SIG-M5 treated with dmso at 0.1 percent for 504 hours (cell line): ENCODE measurements at regions not wholly inside any gene's neighbourhood (a gene's known extent, or its start where the extent isn't known, plus 50 kb on each side); places are given as distances from the start of the nearest gene placed in this dataset.
A peak's percentile ranks its signal among the peaks of the same experiment; 100 is the strongest.
"Not testable (repeated sequence)": the region's sequence is repeated elsewhere in the genome, so short reads cannot be mapped to it uniquely, and the experiment has no call there.

ENCODE experiments used
- DNase-seq: peaks from one replicate; lab custom pipeline; 2025; ENCODE audit not compliant: unreplicated experiment; lab: John Stamatoyannopoulos, UW

DNA sequence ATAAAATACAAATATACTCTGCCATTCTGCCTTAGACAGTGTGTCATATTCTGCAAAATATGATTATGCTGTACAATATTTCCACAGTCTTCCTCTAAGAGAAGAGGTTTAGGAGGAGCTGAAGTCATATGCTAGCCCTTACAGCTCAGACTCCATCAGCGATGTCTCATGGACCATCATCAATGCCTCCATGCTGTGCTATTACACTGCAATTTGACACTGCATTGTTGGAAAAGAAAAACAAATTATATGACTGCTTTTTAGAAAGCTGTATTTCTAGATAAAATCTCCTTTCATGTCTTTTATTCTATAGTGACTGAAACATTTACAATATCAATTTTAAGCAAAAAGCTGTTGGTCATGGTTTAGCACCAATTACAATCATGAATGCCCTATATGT, 1089.4 kb upstream of the MIR17HG start:
- no peak for DNase-seq

DNA sequence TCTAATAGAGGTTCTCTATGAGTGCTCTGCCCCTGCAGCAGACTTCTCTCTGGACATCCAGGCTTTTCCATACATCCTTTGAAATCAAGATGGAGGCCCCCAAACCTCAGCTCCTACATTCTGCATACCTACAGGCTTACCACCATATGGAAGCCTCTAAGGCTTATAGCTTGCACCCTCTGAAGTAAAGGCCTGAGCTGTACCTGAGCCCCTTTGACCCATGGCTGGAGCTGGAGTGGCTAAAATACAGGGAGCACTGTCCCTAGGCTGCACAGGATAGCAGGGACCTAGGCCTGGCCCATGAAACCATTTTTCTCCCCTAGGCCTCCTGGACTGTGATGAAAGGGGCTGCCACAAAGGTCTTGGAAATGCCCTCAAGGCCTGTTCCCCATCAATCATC, 1086.1 kb upstream of the MIR17HG start:
- DNase-seq = no peak

DNA sequence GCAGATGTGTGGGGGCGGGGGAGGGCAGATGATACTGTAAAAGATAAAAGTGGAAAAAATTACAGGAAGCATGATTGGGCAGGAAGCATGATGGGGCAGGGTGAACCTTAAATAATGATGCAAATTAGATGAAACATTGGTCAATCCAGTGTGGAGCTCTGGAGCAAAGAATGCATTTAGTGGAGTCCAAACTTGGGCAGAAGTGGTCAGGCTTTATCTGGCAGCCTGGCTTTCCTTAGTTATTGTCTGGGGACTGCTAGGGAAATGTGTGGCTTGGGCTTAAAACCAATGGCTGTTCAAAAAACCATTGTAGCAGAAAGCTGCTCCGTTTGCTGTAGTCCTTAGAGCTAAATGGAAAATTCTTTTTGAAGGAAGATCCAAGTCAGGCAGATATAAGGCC, 1077.3 kb upstream of the MIR17HG start:
- DNase-seq = no peak

DNA sequence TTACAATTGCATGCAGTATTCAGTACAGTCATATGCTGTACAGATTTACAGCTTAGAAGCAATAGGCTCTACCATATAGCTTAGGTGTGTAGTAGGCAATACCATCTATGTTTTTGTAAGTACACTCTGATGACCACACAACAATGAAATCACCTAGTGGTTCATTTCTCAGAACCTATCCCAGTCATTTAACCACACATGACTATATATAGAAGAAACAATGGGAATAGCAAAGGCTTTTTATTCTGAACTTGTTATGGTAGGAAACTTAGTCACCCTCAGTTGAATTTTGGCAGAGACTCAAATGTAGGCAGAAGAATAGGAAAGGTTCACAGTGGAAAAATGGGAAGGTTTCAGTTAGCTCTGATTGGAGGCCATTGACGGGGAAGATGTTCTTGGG, 1075.1 kb upstream of the MIR17HG start:
- DNase-seq = no peak

DNA sequence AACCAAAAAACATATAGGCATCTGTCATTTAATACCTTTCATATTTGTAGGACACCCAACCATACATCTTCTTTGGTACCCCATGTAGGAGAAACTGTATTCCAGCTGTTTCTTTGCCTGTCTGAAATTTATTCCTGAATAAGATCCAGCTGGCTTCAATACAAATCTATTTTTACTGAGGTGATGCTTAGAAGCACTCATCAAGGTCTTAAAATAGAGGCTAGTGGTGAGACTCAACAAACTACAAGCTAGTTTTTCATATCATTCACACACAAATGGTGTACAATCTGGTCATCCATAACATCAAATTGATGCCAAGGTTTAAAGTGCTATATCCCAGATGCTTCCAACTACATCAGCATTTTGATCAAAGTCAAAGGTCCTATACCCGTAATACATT, 1071.3 kb upstream of the MIR17HG start:
- no peak for DNase-seq

DNA sequence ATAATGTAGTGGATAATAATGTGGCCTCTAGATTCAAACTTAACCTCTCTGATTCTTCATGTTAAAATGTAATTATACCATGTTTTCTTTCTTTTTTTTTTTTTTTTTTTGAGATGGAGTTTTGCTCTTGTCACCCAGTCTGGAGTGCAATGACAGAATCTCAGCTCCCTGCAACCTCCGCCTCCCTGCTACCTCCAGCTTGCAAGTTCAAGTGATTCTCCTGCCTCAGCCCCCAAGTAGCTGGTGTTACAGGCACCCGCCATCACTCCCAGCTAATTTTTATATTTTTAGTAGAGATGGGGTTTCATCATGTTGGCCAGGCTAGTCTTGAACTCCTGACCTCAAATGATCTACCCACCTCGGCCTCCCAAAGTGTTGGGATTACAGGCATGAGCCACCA, 1069.3 kb upstream of the MIR17HG start:
- DNase-seq = not testable (repeated sequence)

DNA sequence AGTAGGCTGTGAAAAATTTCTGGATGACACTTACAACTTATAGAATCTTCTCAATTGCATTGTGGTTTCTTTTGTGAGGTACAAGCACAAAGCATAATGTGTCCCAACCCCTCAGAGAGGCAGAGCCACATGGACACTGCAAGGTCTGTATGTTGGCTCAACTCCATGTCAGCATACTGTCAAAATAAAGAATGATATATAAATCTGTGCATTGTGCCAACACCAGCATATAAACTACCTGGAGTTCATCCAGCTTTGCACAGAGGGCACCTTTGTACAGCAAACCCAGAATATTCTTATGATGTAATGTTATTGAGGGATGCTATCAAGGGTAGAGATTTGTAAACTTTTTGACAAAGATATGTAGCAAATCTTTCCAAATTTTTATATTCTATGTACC, 1065.8 kb upstream of the MIR17HG start:
- DNase-seq = no peak

DNA sequence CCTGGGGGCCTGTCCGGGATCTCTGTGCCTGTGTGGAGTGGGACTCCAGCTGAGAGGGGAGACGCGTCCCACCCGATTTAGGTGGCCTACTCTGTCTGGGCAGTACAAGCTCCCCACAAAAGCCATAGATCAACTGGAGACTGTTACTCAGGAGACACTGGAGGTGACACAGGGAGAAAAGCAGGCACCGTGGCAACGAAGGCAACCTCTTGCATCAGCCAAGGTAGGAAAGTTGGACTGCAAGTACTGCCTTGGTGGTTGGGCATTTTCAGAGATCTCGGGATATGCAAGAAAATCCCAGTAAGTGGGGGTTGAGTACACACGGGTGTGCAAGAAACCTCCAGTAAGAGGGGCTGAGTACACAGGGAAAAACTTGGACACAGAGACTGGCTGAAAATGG, 1060.0 kb upstream of the MIR17HG start:
- no peak for DNase-seq

- peak; percentile 49 for DNase-seq
Observed at GRCh38 chr13:90293793-90294361, 1053.6 kb upstream of the MIR17HG start.

- no peak for DNase-seq
Observed at GRCh38 chr13:90299238-90299637, 1048.2 kb upstream of the MIR17HG start.

DNA sequence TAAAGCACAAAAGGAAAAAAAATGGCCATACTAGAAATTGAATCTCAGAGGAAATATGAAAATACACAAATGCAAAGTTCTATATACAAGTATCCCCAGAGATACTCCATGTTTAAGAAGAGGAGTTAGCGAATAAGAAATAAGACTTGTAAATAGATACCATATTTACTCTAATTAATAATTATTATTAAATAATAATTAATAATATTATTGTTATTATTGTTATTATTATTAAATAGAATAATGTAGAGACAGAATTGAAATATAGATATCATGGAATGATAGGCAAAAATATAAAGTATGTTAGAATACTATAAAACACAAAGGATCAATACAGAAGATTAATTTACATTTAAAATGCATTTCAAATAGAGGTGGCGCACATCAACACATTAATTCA, 1047.5 kb upstream of the MIR17HG start:
- DNase-seq = no peak

DNA sequence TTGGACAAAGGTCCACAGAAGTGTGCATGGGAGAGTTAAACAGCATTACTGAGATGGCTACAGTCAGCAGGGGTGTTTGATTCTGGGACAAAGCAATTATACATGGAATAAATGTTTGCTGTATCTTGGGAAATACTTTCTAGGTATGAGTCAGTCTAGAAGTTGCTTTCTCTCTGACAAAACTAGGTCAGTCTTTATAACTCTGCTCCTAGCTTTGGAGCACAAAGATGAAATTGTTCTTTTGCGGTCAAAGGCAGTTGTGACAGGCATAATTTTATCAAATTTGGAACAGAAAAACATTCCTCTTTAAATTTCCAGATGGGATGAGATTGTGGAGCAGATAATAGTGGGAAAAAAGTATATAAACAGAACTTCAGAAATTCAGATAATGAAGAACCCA, 1045.4 kb upstream of the MIR17HG start:
- DNase-seq = no peak

DNA sequence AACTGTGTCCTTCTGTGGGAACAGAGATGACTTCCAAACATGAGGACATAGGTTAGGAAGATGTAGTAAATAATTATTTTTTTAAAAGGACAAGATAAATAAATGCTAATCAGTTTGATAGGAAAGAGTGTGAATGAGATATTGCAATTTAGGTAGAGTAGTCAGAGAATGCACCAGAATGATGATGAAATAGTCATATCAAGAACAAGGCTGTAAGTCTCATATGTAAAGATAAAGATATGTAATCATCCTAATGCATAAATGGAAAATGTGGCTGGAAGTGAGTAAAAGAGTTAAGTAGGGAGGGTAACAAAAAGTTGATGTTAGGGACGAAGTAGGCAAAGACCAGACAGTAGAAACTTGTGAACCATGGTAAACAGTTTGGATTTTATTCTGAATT, 1041.7 kb upstream of the MIR17HG start:
- DNase-seq = no peak

DNA sequence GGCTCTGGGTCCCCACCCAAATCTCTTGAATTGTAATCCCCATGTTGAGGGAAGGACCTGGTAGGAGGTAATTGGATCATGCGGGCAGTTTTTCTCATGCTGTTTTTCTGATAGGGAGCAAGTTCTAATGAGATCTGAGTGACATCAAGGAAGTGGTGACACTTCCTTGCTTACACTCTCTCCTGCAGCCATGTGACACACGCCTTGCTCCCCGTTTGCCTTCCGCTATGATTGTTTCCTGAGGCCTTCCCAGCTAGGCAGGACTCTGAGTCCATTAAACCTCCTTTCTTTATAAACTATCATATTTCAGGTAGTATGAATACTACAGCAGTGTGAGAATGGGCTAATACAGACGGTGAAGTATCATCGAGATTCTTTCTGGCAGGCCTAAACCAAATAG, 1040.4 kb upstream of the MIR17HG start:
- no peak for DNase-seq

GRCh38 chr13:90308249-90308648, 1039.2 kb upstream of the MIR17HG start:
- no peak for DNase-seq

- no peak for DNase-seq
Observed at GRCh38 chr13:90311929-90312328, 1035.6 kb upstream of the MIR17HG start.

- DNase-seq = no peak
Observed at GRCh38 chr13:90315061-90315460, 1032.4 kb upstream of the MIR17HG start.

GRCh38 chr13:90320664-90321063, 1026.8 kb upstream of the MIR17HG start:
- DNase-seq = no peak

DNA sequence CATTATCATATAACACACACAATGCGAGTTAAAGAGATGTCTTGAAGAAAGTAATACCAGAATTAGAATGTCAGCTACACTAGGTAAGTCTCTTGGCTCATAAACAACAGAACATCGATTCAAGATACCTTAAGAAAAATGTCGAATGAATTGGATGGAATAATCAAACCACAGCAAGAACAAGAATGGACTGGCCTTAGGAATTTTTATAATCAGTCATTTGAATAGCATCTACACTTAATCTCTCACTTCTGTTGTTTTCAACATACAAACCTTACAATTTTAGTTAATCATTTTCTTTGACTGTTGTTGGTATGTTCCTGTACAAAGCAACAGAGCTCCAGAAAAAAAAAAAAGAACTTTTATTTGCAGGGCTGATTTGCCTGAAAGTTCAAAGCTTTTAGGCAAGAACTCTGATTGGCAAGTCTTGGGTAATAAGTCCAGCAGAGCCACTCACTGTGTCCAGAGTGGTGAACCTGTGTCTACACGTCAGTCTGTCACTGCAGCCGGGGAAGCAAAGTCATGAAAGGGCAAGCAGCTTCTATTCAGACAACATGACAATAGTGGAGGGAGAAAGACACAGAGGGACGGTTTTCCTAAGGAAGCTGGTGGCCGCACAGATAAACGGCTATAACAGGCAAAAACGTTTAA, 1026.1 kb upstream of the MIR17HG start:
- no peak for DNase-seq

DNA sequence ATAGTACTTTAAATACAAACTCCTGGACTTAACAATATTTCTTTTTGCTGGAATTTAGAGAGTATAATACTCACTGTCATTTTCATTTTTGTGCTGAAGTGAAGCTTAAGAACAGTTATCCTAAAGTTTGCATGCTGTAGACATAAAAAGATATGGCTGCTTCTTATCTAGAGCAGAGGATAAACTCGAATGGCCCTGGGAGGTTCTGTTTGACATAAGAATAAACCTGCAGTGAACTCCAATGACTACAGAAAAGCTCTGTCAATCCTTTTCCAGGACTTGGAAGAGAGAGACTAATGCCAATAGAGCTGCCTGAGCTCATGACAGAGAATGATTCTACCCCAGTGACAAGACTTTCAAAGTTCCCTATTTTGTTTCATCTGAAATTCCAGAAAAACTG, 1017.8 kb upstream of the MIR17HG start:
- no peak for DNase-seq

GRCh38 chr13:90331974-90332373, 1015.5 kb upstream of the MIR17HG start:
- DNase-seq = no peak

GRCh38 chr13:90336507-90336906, 1011.0 kb upstream of the MIR17HG start:
- DNase-seq = no peak

- DNase-seq = not testable (repeated sequence)
Observed at GRCh38 chr13:90341348-90341747, 1006.1 kb upstream of the MIR17HG start.
